ENCODE measurements at regions not wholly inside any gene's neighbourhood (a gene's known extent, or its start where the extent isn't known, plus 50 kb on each side); places are given as distances from the start of the nearest gene placed in this dataset.
A peak's percentile ranks its signal among the peaks of the same experiment; 100 is the strongest.

- intact Hi-C loops (cut with DNase I): no loop called here
- Histone ChIP-seq H3K27me3 (no peaks in the 10 kb centered on the region), H3K36me3 (no peaks in the 10 kb centered on the region), H3K27ac (no peak overlapping the region), H3K4me3 (no peak overlapping the region), H3K9me3 (no peaks in the 10 kb centered on the region), H3K4me1 (no peaks in the 10 kb centered on the region)
- WGBS (ENCODE audit: insufficient coverage, low coverage, low lambda C conversion rate, missing lambda C conversion rate): 57% methylated on average over 4 of the region's 4 CpGs
- TF ChIP-seq CTCF (IDR thresholded peaks at IDR 0.05) (no peak), POLR2A (IDR thresholded peaks at IDR 0.05) (no peak)
- DNase-seq: no peak
- ATAC-seq: no peak
Measured at GRCh38 chr9:126198854-126199253, 127.8 kb upstream of the MVB12B start.

- intact Hi-C loops (cut with DNase I): no loop called here
- DNase-seq (no peak), ATAC-seq (no peak)
- H3K36me3 ChIP-seq: no peaks in the 10 kb centered on the region
- 89% methylated on average over 4 of the region's 5 CpGs for WGBS (ENCODE audit: insufficient coverage, low coverage, low lambda C conversion rate, missing lambda C conversion rate)
- no peak overlapping the region for H3K4me3 ChIP-seq
- H3K27me3 ChIP-seq: no peaks in the 10 kb centered on the region
- TF ChIP-seq CTCF (IDR thresholded peaks at IDR 0.05): no peak
- no peak for TF ChIP-seq POLR2A (IDR thresholded peaks at IDR 0.05)
- H3K4me1 ChIP-seq: no peaks in the 10 kb centered on the region
- H3K27ac ChIP-seq: no peak overlapping the region
- no peaks in the 10 kb centered on the region for H3K9me3 ChIP-seq
Measured at GRCh38 chr9:126203313-126203712, 123.3 kb upstream of the MVB12B start.

GRCh38 chr9:126204197-126204596 is 122.4 kb upstream of the MVB12B start:
- no peak overlapping the region for H3K4me3 ChIP-seq
- no peaks in the 10 kb centered on the region for H3K36me3 ChIP-seq
- TF ChIP-seq CTCF (IDR thresholded peaks at IDR 0.05): no peak
- no peak for TF ChIP-seq POLR2A (IDR thresholded peaks at IDR 0.05)
- peak in 1 of 4 donors; percentile 16 for ATAC-seq
- WGBS (ENCODE audit: insufficient coverage, low coverage, low lambda C conversion rate, missing lambda C conversion rate): 100% methylated on average over 1 of the region's 5 CpGs
- no peaks in the 10 kb centered on the region for H3K27me3 ChIP-seq
- no peaks in the 10 kb centered on the region for H3K4me1 ChIP-seq
- intact Hi-C loops (cut with DNase I): no loop called here
- no peak for DNase-seq
- H3K9me3 ChIP-seq: no peaks in the 10 kb centered on the region
- H3K27ac ChIP-seq: no peak overlapping the region

- intact Hi-C loops (cut with DNase I): no loop called here
- no peak for TF ChIP-seq POLR2A (IDR thresholded peaks at IDR 0.05)
- no peak for TF ChIP-seq CTCF (IDR thresholded peaks at IDR 0.05)
- H3K27me3 ChIP-seq: no peaks in the 10 kb centered on the region
- no peaks in the 10 kb centered on the region for H3K9me3 ChIP-seq
- DNase-seq: no peak
- no peak overlapping the region for H3K27ac ChIP-seq
- ATAC-seq: no peak
- no peaks in the 10 kb centered on the region for H3K36me3 ChIP-seq
- H3K4me3 ChIP-seq: no peak overlapping the region
- H3K4me1 ChIP-seq: no peaks in the 10 kb centered on the region
- WGBS (ENCODE audit: insufficient coverage, low coverage, low lambda C conversion rate, missing lambda C conversion rate): no CpG with 5 or more reads among the region's 2 CpGs
Measured at GRCh38 chr9:126204708-126205225, 121.9 kb upstream of the MVB12B start.

GRCh38 chr9:126205265-126205664 is 121.4 kb upstream of the MVB12B start:
- H3K9me3 ChIP-seq: no peaks in the 10 kb centered on the region
- no peaks in the 10 kb centered on the region for H3K36me3 ChIP-seq
- DNase-seq (no peak), ATAC-seq (no peak)
- intact Hi-C loops (cut with DNase I): no loop called here
- no peak overlapping the region for H3K4me3 ChIP-seq
- TF ChIP-seq CTCF (IDR thresholded peaks at IDR 0.05): no peak
- TF ChIP-seq POLR2A (IDR thresholded peaks at IDR 0.05): no peak
- H3K27ac ChIP-seq: no peak overlapping the region
- WGBS (ENCODE audit: insufficient coverage, low coverage, low lambda C conversion rate, missing lambda C conversion rate): 48% methylated on average over 4 of the region's 7 CpGs
- no peaks in the 10 kb centered on the region for H3K4me1 ChIP-seq
- no peaks in the 10 kb centered on the region for H3K27me3 ChIP-seq

Measured in right lobe of liver (tissue), 6 donors.